NCI-H1930 (cell line): ENCODE measurements at regions not wholly inside any gene's neighbourhood (a gene's known extent, or its start where the extent isn't known, plus 50 kb on each side); places are given as distances from the start of the nearest gene placed in this dataset.
"Not testable (repeated sequence)": the region's sequence is repeated elsewhere in the genome, so short reads cannot be mapped to it uniquely, and the experiment has no call there.

Experiments used
- DNase-seq, 2 experiments: peaks; one replicate each; lab custom pipeline; 2025; lab: John Stamatoyannopoulos, UW

- no peak for DNase-seq
These were observed 193.0 kb upstream of the THRB start for GRCh38 chr3:24687671-24688070.

GRCh38 chr3:24688446-24689148 lies 193.9 kb upstream of the THRB start:
- no peak for DNase-seq

- DNase-seq: no peak
These were observed 194.7 kb upstream of the THRB start for GRCh38 chr3:24689353-24689752.

GRCh38 chr3:24690777-24691176 lies 196.1 kb upstream of the THRB start:
- no peak for DNase-seq

GRCh38 chr3:24699078-24699477 lies 204.4 kb upstream of the THRB start:
- not testable (repeated sequence) for DNase-seq

- DNase-seq: no peak
These were observed 209.8 kb upstream of the THRB start for GRCh38 chr3:24704496-24704895.

GRCh38 chr3:24707936-24708335 lies 213.3 kb upstream of the THRB start:
- DNase-seq: no peak

- no peak for DNase-seq
These were observed 215.3 kb upstream of the THRB start for GRCh38 chr3:24709956-24710355.

GRCh38 chr3:24713516-24713915 lies 218.9 kb upstream of the THRB start:
- no peak for DNase-seq

- DNase-seq: no peak
These were observed 219.8 kb upstream of the THRB start for GRCh38 chr3:24714436-24714835.

- DNase-seq: no peak
These were observed 220.6 kb upstream of the THRB start for GRCh38 chr3:24715171-24715792.

GRCh38 chr3:24722087-24722486 lies 227.4 kb upstream of the THRB start:
- no peak for DNase-seq

- no peak for DNase-seq
These were observed 231.0 kb upstream of the THRB start for GRCh38 chr3:24725514-24726255.

GRCh38 chr3:24726423-24726822 lies 231.8 kb upstream of the THRB start:
- DNase-seq: no peak

- no peak for DNase-seq
These were observed 235.5 kb upstream of the THRB start for GRCh38 chr3:24730173-24730572.

- DNase-seq: no peak
These were observed 239.4 kb upstream of the THRB start for GRCh38 chr3:24734019-24734418.

- DNase-seq: no peak
These were observed 242.1 kb upstream of the THRB start for GRCh38 chr3:24736701-24737100.

GRCh38 chr3:24740326-24740725 lies 245.7 kb upstream of the THRB start:
- DNase-seq: no peak

- DNase-seq: no peak
These were observed 246.9 kb upstream of the THRB start for GRCh38 chr3:24741506-24741905.

GRCh38 chr3:24748520-24748919 lies 253.9 kb upstream of the THRB start:
- no peak for DNase-seq

- no peak for DNase-seq
These were observed 256.4 kb upstream of the THRB start for GRCh38 chr3:24751020-24751419.

- DNase-seq: no peak
These were observed 261.6 kb upstream of the THRB start for GRCh38 chr3:24756101-24756888.
